Lower leg skin (tissue), 3 donors: ENCODE measurements at regions not wholly inside any gene's neighbourhood (a gene's known extent, or its start where the extent isn't known, plus 50 kb on each side); places are given as distances from the start of the nearest gene placed in this dataset.

ENCODE experiments used
- CTCF ChIP-seq, 3 donors: fragments of 450-650 bp; IDR thresholded peaks; one replicate each; pipeline ENCODE4 v1.5.1; 2016; ENCODE audit warnings: antibody characterized with exemption in 3 of 3, mild to moderate bottlenecking in 3 of 3, moderate library complexity in 2 of 3
- POLR2A ChIP-seq, 2 donors: fragments of 450-650 bp; IDR thresholded peaks; one replicate each; pipeline ENCODE4 v1.6.1; 2016 to 2017; ENCODE audit warnings: antibody characterized with exemption in 2 of 2, mild to moderate bottlenecking in 1 of 2, moderate library complexity in 1 of 2

- TF ChIP-seq CTCF (IDR thresholded peaks at IDR 0.05) (no peak), POLR2A (IDR thresholded peaks at IDR 0.05) (no peak)
These were observed 68.6 kb downstream of the PTGR3 start for GRCh38 chr18:75140296-75140695.
